HG02798 (cell line): ENCODE measurements at regions not wholly inside any gene's neighbourhood (a gene's known extent, or its start where the extent isn't known, plus 50 kb on each side); places are given as distances from the start of the nearest gene placed in this dataset.

Experiments used
- ATAC-seq: cut with Tn5 transposase; IDR thresholded peaks from one replicate; pipeline ENCODE4 v1.9.1; 2021; ENCODE audit warnings: mild to moderate bottlenecking; ENCODE audit not compliant: unreplicated experiment, poor library complexity

DNA sequence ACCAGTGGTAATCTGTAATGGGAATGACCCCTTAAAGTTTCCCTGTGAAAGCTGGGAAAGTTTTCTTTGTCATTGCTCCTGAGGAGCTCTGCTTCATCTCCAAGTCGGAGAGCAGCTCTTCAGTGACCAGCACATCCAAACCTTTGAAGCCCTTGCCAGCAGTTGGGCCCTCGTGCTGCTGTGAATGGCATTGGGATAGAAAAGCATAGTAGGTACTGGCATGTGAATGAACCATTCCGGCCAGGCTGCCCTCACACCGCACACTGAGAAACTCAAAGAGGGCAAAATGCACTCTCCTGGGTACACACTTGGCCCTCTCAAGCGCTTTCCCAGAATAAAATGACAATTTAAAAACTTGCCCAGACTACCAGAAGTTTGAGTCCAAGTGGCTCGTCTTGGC, 1135.0 kb upstream of the WWC1 start:
- ATAC-seq: no peak

DNA sequence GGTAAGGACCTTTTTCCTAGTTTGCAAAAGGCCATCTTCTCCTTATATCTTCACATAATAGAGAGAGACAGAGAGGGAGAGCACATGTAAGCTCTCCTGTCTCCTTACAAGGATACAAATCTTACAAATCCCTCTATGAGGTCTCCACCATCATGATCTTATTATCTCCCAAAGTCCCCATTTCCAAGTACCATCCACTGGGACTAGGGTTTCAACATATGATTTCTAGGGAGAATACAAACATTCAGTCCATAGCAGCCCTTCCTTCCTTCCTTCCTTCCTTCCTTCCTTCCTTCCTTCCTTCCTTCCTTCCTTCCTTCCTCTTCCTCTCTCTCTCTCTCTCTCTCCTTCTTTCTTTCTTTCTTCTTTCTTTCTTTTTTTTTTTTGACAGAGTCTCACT, 1132.9 kb upstream of the WWC1 start:
- no peak for ATAC-seq

DNA sequence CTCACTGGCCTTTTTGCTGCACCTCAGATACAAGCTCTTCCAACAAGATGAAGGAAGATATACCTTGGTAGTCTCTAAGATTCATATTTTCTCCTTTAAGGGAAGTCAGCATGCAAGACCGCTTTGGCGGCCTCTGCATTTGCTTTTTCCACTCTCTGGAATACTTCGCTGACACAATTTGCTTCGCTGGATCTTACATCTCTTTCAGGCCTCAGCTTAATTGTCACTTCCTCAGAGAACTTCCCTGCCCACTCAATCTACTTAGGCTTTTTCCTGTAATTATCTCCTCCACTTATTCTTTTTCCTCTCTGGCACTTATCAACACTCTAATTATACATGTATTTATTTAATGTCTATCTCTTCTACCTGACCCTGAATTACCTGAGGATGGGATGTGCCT, 1131.1 kb upstream of the WWC1 start:
- no peak for ATAC-seq

DNA sequence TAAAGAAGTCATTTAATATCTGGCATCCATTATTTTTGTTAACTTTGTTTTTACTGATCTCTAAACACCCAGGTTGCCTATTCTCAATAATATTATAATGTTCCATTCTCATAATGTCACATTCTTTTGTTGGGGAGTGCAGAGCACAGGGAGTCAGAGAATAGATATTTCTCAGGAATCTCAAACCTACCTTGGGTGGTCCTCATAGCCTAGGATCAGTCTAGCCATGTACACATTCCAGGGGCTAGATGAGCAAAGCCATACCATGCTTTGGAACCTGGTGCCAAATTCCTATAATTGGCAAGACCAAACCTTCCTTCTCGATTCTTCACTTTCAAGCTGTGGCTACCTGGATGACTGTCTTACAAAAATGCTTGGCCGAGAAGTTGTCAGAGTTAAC, 1124.7 kb upstream of the WWC1 start:
- no peak for ATAC-seq

DNA sequence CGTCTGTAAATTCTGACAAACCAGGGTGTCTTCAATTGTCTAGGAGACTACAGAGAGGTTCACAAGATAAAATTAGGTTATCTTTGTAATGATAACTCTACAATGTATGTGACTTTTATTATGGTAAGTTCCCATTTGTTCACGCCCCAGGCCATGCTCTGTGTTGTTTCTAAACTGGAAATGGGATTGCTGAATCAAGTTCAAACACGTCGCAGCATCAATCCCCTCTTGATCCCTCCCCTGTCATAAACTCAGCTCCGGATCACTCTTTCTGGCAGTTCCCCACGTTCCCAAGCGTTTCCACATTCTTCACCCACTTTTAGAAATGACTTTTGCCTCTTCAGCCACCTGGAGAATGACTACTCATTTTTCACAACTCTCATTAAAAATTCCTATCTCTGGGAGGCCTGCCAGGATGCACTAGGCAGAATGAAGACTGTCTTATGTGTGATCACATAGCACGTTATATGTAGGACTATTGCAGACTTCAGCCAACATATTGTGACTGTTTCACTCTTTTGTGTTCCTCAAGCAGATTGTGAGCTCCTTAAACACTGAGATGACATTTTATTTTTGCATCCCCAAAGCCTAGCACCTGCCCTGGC, 1124.2 kb upstream of the WWC1 start:
- no peak for ATAC-seq

DNA sequence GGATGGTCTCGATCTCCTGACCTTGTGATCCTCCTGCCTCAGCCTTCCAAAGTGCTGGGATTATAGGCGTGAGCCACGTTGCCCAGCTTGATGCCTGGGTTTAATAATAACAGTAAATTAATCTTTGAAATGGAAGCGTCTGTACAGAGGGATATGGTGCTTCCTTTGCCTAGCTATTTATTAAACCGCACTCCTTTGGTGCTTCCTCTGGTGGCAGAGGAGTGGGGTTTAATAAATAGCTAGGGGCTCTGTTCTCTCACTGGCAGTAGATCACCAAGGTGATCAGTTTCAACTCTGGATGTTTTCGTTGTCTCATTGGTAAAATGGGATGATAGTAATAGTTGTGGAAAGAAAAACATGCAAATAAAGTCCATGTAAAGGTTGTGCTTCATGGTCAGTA, 1122.5 kb upstream of the WWC1 start:
- no peak for ATAC-seq

DNA sequence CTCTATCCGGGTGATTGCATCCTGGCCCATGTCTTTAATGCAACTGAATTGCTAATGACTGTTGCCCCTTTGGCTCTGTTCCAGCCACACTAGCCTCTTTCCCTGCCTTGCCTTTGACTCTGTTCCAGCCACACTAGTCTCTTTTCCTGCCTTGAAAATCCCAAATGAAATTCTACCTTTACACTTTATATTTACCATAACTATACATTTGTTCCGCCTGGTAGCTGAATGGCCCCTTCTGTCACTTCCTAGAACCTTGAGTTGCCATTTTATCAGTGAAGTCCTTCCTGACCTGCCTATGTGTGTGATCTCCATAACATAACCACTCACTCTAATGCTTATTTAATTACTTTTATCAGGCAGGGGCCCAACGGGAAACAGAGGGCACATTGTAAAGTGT, 1120.4 kb upstream of the WWC1 start:
- no peak for ATAC-seq

DNA sequence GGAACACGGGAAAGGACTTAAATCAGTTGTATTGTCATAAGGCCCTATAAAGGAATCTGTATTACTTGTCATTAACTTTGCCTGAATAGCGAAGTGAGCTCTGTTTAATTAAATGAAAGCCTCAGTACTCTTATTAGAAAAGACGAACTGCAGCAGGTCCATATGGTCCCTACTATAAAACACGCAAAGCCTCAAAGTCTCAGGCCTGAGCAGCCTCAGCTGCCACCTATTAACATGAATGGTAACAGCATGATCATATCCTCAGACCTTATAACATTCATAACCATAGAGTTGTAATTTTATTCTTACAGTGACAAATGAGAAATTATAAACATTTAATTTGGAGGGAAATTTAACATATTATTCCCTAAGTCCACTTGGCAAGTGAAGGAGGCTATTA, 1113.7 kb upstream of the WWC1 start:
- ATAC-seq: no peak

DNA sequence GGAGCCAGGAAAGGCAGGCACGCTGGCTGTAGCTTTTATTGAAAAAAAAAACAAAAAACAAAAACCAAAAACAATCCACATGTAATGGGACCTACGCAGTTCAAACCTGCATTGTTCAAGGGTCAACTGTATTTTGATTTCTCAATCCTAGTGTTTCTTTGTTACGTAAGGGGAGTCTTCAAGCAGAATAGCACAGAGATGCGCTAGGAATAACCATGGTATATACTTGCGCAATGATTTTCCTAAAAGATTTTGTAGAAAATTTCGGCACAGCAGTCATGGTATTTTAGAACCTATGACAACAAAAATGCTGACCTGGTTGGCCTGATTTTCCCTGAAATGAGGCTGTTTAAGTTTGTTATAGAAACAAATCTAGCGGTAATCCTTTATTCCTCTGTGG, 1110.5 kb upstream of the WWC1 start:
- no peak for ATAC-seq

DNA sequence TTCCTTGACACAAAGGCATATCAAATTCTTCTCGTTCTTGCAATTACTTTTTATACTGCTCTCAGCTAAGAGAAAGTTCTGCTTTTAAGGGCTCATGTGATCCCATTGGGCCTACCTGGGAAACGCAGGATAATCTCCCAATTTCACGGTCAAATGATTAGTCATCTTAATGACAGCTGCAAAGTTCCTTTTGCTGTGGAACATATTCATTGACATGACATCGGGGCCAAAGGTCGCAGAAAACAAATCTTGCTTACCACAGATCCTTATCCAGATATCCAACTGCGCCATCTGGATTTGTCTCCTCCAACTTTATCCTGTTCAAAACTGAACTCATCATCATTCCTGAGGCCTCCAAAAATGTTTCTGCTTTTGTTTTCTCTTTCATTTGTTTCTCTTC, 1085.6 kb upstream of the WWC1 start:
- ATAC-seq: no peak

DNA sequence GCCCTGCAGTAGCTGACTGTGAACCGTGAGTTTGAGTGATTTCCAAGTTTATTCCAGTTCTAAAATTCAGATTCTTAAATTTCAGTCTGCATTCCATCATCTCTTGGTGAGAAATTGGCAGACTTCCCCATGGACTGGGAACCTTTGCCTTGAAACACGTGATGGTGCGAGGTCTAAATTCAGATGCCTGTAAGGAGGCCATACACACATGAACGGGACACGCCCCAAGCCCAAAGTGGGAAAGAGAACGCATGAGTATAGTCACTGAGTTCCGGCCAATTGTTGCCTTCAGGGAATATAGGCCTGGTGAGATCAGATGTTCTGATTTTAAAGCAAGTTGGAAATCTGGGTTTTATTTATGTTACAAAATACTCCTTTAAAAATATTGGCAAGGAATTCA, 1084.4 kb upstream of the WWC1 start:
- ATAC-seq: no peak

DNA sequence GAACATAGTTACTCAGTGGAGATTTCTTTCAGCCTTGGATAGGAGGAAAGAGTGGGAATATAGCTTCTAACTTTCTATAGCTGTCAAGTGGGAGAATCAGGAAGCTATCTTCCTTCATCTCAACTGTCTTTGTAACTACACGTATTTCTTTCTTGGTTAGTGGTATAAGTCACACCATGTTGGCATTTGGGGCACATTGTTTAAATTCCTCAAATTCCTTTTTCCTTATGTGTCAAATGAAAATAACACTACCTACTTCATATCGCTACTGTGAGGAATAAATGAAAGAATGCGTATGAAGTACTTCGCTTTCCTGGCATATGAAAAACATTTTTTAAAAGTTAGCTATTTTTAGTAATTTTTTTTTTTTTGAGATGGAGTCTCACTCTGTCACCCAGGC, 1082.5 kb upstream of the WWC1 start:
- ATAC-seq: no peak

DNA sequence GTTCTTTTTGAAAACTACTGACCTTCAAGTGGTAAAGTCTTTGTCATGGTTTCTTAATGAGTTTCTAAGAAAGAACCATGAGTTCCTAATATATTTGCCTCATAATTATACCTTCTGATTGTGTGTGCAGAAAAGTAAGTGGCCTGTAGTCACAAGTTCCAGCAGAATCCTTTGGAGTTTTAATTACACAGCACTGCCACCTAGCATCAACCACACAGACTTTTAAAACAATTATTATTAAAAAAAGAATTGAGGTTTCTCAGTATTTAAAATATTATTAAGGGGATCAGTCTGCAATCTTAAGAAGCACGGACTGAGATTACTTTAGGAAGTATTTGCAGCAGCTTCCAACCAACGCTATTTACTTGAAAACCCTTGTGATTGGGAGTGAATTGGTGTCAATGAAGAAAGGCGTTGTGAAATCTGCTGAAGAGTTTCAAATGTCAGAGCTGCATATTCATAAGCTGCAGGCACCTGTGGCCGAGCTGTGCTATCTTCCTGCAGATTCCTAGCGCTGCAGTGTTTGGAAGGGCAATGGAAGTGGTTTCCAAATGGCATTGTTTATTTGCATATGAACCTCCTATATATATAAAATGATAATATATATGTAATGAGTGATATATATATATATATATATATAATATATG, 1074.2 kb upstream of the WWC1 start:
- no peak for ATAC-seq

DNA sequence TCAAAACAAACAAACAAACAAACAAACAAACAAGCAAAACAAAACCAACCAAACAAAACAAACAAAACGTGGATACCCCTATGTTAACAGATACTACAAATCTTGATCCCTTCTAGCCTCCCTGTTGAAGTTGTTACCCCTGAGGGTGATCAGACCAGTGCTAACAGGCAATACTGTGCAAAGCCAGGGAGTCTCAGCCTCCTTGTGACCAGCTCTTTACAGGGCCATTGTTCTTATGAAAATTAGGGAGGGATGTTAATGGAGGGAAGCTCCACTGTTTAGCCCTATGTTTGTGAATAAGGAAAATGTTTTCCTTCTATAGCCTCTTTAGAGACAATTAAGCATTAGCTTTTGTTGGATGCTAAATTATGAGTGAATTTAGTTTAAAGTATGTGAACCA, 1072.1 kb upstream of the WWC1 start:
- ATAC-seq: no peak

DNA sequence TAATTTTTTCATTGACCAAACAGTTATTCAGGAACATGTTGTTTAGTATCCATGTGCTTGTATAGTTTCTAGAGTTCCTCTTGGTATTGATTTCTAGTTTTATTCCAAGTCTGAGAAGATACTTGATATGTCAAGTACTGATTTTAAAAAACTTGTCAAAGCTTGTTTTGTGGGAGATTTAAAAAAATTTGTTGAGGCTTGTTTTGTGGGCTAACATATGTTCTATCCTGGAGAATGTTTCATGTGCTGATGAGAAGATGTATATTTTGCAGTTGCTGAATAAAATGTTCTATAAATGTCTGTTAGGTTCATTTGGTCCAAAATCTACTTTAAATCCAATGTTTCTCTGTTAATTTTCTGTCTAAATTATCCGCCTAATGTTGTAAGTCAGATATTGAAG, 1065.1 kb upstream of the WWC1 start:
- no peak for ATAC-seq

DNA sequence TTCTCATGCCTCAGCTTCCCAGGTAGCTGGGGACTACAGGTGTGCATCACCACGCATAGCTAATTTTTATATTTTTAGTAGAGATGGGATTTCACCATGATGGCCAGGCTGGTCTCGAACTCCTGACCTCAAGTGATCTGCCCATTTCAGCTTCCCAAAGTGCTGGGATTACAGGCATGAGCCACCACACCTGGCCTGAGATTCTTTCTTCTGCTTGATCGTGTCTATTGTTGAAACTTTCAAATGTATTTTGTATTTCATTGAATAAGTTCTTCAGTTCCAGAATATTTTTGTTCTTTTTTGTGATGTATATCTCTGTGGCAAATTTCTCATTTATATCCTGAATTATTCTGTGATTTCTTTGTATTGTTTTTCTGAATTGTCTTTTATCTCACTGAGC, 1063.3 kb upstream of the WWC1 start:
- ATAC-seq: no peak

DNA sequence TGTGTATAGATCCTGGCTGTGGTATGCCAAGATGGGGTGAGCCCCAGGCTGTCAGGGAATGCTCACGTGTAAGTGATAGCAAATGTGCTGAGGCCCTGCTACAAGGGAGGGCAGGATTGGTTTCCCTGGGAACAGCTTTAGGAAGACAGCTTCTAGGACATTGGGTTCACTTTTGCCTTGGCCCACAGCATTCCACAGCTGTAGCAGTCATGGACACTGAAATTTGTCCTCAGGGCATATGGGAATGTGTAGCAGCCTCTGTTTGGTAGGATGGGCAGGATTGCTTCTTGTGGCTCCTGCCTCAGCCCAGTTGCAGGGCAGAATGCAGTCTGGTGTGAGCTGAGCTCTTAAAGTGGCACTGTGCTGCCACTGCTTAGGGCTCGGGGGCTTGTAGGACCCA, 1061.7 kb upstream of the WWC1 start:
- ATAC-seq: no peak

DNA sequence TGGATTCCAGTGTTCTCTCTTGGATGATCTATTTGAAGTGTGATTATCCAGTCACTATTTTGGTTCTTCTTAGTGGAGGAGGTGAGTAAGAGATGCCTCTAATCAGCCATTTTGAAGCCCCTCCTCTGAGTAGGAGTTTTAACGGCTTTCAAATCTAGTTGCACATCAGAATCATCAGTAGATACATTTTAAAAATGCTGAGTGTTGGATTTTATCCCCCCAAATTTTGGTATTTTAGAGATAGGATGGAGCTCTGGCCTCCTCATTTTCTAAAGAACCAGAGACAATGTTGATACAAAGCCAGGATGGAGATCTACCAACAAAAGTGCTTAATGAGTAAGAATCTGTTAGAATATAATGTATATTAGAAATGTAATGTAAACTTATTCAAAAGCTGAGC, 1061.0 kb upstream of the WWC1 start:
- ATAC-seq: no peak

DNA sequence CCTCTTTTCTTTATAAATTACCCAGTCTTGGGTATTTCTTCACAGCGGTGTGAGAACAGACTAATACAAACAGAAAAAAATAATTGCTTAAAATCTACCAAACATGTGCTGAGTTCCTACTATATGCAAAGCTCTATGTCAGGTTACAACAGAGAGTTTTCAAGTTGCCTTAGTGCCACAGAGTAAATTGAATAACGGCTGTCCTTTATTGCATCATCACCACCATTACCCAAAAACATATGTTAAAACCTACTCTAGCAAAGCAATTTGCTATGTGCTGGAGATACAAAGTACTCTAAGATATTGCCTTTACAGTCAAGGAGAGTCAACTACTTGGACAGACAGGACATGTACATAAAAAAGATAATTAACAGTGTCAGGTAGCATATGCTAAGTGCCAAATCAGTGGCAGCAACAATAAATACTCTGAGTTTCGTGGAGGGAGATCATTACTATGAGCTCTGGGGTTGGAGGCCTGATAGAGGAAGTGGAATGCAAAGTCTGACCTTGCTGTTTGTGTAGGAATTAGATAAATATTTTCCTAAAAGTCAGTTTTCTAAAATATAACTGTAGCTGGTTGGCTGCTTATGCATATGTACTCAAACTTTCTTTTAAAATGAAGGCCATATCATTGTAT, 1058.7 kb upstream of the WWC1 start:
- no peak for ATAC-seq

DNA sequence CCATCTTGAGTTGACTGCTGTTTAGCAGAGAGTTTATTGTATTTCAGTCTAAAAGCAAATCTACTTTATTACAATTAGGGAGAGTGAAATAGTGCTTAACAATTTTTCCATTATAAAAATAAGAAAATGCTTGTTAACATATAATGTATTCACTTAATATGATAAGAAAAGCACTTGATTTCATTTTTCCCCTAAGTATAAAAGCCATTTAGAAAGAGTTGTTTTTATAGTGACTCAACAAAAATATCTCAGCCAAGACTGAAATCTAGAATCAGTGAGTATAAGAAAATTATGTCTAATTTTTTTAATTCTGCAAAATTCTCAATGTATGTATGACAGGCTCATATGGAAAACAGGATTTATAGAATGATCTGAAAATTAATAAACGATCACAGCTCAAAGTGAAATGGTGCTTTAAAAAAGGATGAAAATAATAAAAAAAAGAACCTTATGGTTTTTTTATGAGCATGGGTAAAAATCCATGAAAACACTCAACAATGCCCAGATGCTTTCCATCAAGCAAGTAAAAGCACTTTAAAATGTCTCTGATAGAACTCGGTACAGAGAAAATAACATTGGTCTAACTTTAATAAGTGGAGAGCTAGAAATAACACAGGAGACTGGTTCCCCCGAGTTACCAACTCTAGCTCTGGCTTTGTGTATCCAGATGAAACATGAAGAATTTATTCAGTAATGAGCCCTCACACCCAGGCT, 1057.8 kb upstream of the WWC1 start:
- ATAC-seq: no peak

DNA sequence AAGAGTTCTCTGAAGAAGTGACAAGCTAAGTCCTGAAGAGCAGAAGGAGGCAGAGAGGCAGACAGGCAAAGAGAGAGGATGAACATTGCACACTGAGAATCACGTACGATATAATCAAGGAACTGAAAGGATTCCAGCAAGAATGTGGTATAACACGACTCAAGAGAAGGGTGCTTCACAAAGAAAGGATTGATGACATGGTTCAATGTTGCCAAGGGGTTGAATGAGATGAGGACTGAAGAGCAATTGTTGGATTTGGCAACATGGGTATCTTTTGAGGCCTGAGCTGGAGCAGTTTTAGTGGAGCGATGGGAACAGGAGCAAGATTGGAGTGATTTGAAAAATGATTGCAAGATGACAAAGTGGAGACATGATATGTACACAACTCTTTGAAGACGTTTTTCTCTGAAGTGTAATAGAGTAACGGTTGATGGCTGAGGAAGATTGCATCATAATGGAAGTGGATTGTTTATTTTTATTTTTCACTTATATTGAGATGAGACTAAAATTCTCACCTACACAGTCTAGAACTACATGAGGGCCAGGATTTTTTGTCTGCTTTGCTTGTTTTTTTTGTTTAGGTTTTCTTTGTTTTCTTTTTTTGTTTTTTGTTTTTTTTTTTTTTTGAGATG, 1049.9 kb upstream of the WWC1 start:
- ATAC-seq: no peak
